Left lung (tissue), 4 donors: ENCODE measurements at regions not wholly inside any gene's neighbourhood (a gene's known extent, or its start where the extent isn't known, plus 50 kb on each side); places are given as distances from the start of the nearest gene placed in this dataset.

Experiments
- ATAC-seq: fragments of 200-7000 bp; cut with Tn5 transposase; one replicate; pipeline ENCODE4 v1.9.1; 2020; ENCODE audit warnings: moderate library complexity
- DNase-seq, 4 donors: peaks; one replicate each; pipeline ENCODE4 v3.0.0-alpha.2; 2013 to 2020
- H3K27ac ChIP-seq, 2 donors: fragments of 200-600 bp; sonication (generic) in 1 of 2; one replicate each; pipeline versions ENCODE4 v1.5.0 to v1.8.0; 2020 to 2021
- H3K27me3 ChIP-seq, 2 donors: fragments of 200-600 bp; sonication (generic) in 1 of 2; one replicate each; pipeline versions ENCODE4 v1.5.0 to v1.8.0; 2020 to 2021
- H3K36me3 ChIP-seq, 2 donors: fragments of 200-600 bp; sonication (generic) in 1 of 2; one replicate each; pipeline versions ENCODE4 v1.5.0 to v1.8.0; 2020 to 2021
- H3K4me1 ChIP-seq, 2 donors: fragments of 200-600 bp; one replicate each; pipeline ENCODE4 v1.8.0; 2021
- H3K4me3 ChIP-seq, 2 donors: fragments of 200-600 bp; sonication (generic) in 1 of 2; one replicate each; pipeline versions ENCODE4 v1.5.0 to v1.8.0; 2020 to 2021; ENCODE audit warnings: mild to moderate bottlenecking in 1 of 2
- H3K9me3 ChIP-seq, 2 donors: fragments of 200-600 bp; sonication (generic) in 1 of 2; one replicate each; pipeline versions ENCODE4 v1.5.0 to v1.8.0; 2020 to 2021
- CTCF ChIP-seq, 2 donors: fragments of 200-600 bp; sonication (generic) in 1 of 2; IDR thresholded peaks; one replicate each; pipeline versions ENCODE4 v1.5.0 to v1.8.0; 2021; ENCODE audit warnings: antibody characterized with exemption in 2 of 2
- intact Hi-C, 2 donors: fragments of 100-400 bp; cut with DNase I; formaldehyde crosslinking; loops; one replicate each; pipeline versions ENCODE4 v1.11.2 to v1.14.2; 2022
- donor health status: DM: no; HTN: yes; CAD: no.
- donor health status: DM: no; HTN: no; CAD: no.

- Histone ChIP-seq H3K36me3 (no peaks in the 10 kb centered on the region), H3K27ac (no peak overlapping the region), H3K4me1 (no peaks in the 10 kb centered on the region), H3K4me3 (no peak overlapping the region), H3K9me3 (no peaks in the 10 kb centered on the region), H3K27me3 (no peaks in the 10 kb centered on the region)
- no peak for TF ChIP-seq CTCF (IDR thresholded peaks at IDR 0.05)
- intact Hi-C loops, result no loop called here
- no peak for ATAC-seq
- no peak for DNase-seq
Observed at GRCh38 chr6:23511817-23512216, 614.2 kb upstream of the NRSN1 start.

- Histone ChIP-seq H3K27me3 (no peaks in the 10 kb centered on the region), H3K27ac (no peak overlapping the region), H3K4me1 (no peaks in the 10 kb centered on the region), H3K4me3 (no peak overlapping the region), H3K9me3 (no peaks in the 10 kb centered on the region), H3K36me3 (no peaks in the 10 kb centered on the region)
- ATAC-seq, result no peak
- TF ChIP-seq CTCF (IDR thresholded peaks at IDR 0.05), result no peak
- DNase-seq, result peak in 1 of 4 donors; percentile 18
- intact Hi-C loops, result no loop called here
Observed at GRCh38 chr6:23518294-23518693, 607.7 kb upstream of the NRSN1 start.

- DNase-seq (no peak), ATAC-seq (no peak)
- no peaks in the 10 kb centered on the region for H3K27me3 ChIP-seq
- no peak overlapping the region for H3K4me3 ChIP-seq
- TF ChIP-seq CTCF (IDR thresholded peaks at IDR 0.05), result no peak
- H3K4me1 ChIP-seq, result no peaks in the 10 kb centered on the region
- H3K9me3 ChIP-seq, result no peaks in the 10 kb centered on the region
- no peak overlapping the region for H3K27ac ChIP-seq
- intact Hi-C loops, result no loop called here
- H3K36me3 ChIP-seq, result no peaks in the 10 kb centered on the region
Observed at GRCh38 chr6:23522792-23523547, 603.0 kb upstream of the NRSN1 start.

DNA sequence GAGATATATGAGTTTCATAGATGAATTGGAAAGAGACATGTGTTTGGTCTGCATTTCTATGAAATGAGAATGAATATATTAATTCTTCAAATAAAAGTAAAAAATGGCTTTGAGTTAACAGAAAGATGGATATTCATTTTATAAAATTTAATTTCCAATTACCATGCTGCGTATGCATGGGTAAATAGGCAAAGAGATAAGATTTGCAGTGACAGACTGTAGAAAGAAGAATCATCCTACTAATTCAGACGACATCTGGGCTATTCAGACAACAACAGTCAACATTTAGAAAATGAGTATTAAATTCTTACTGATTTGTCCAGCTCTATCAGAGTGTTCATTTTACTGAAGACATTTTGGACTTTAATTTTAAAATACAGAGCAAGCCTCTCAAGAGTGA lies 602.2 kb upstream of the NRSN1 start:
- ATAC-seq, result no peak
- no peak overlapping the region for H3K27ac ChIP-seq

DNA sequence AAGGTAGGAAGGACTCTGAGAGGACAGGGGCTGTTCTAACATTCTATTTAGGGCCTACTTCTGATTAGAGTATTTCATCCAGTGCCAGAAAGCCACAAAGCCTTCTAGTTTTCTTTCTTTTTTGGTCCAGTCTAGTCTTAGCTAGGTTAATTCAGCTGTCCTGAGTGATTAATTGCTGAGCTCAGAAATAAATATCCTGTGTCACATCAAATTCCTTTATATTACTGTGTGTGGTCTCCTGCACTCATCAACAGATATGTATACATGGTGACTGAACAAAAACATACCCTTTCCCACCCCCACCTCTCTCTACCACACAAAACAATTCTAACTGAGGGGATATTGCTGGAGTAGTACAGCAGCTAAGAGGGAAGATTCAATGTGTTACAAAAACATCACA lies 601.5 kb upstream of the NRSN1 start:
- no peak overlapping the region for H3K4me3 ChIP-seq
- no peak for TF ChIP-seq CTCF (IDR thresholded peaks at IDR 0.05)
- H3K36me3 ChIP-seq, result no peaks in the 10 kb centered on the region
- H3K27me3 ChIP-seq, result no peaks in the 10 kb centered on the region
- ATAC-seq, result no peak
- H3K9me3 ChIP-seq, result no peaks in the 10 kb centered on the region
- H3K4me1 ChIP-seq, result no peaks in the 10 kb centered on the region
- H3K27ac ChIP-seq, result no peak overlapping the region
- intact Hi-C loops, result no loop called here
- no peak for DNase-seq

More for the DNA sequence above, 602.2 kb upstream of the NRSN1 start:
- no peak for DNase-seq
- intact Hi-C loops, result no loop called here
- TF ChIP-seq CTCF (IDR thresholded peaks at IDR 0.05), result no peak
- H3K36me3 ChIP-seq, result no peaks in the 10 kb centered on the region
- H3K4me3 ChIP-seq, result no peak overlapping the region
- no peaks in the 10 kb centered on the region for H3K9me3 ChIP-seq
- no peaks in the 10 kb centered on the region for H3K27me3 ChIP-seq
- no peaks in the 10 kb centered on the region for H3K4me1 ChIP-seq
